HEK293 (cell line): ENCODE measurements at regions not wholly inside any gene's neighbourhood (a gene's known extent, or its start where the extent isn't known, plus 50 kb on each side); places are given as distances from the start of the nearest gene placed in this dataset.
"Not testable (repeated sequence)": the region's sequence is repeated elsewhere in the genome, so short reads cannot be mapped to it uniquely, and the experiment has no call there.

Experiments used
- CTCF ChIA-PET: fragments of 350-600 bp; formaldehyde crosslinking; extraction: SDS; loops from one replicate; lab custom pipeline; 2021; ENCODE audit warnings: antibody characterized with exemption; lab: Yijun Ruan, JAX
- POLR2A ChIA-PET: fragments of 300-600 bp; formaldehyde crosslinking; extraction: SDS; loops from one replicate; lab custom pipeline; 2020; ENCODE audit warnings: antibody characterized with exemption, inconsistent platforms; lab: Yijun Ruan, JAX
- H3K27ac ChIP-seq: fragments of 200-500 bp; sonication (Bioruptor generic); 2 replicates; pipeline ENCODE4 v1.5.1; 2014; ENCODE audit warnings: low read depth, low read length, control low read depth, inconsistent platforms; ENCODE audit errors: extremely low read depth
- H3K36me3 ChIP-seq, 2 experiments: fragments of 200-500 bp in 1 of 2; sonication (Bioruptor generic) in 1 of 2; 1 replicate in 1 of 2; 2 replicates in 1 of 2; pipeline ENCODE4 v1.5.1; 2014 to 2017; ENCODE audit warnings: inconsistent platforms in 2 of 2, low read length in 2 of 2; ENCODE audit not compliant: control insufficient read depth in 2 of 2, insufficient read depth in 1 of 2
- H3K4me1 ChIP-seq: fragments of 200-500 bp; sonication (Bioruptor generic); 2 replicates; pipeline ENCODE4 v1.5.1; 2014; ENCODE audit warnings: mild to moderate bottlenecking, low read length, inconsistent platforms; ENCODE audit not compliant: control insufficient read depth, insufficient read depth
- H3K4me3 ChIP-seq: 2 replicates; pipeline ENCODE4 v1.5.1; 2011; ENCODE audit warnings: low read depth, mild to moderate bottlenecking, control low read depth, low read length, moderate library complexity
- H3K9me3 ChIP-seq: fragments of 200-500 bp; sonication (Bioruptor generic); 2 replicates; pipeline ENCODE4 v1.5.1; 2014; ENCODE audit warnings: low read depth, low read length, inconsistent platforms; ENCODE audit not compliant: control insufficient read depth, insufficient read depth
- ATF2 ChIP-seq: fragments of 450-650 bp; formaldehyde crosslinking; IDR thresholded peaks from 2 replicates; pipeline ENCODE4 v1.5.1; 2016; ENCODE audit warnings: missing biosample characterization, missing genetic modification characterization, low read depth
- EGR2 ChIP-seq: fragments of 450-650 bp; formaldehyde crosslinking; IDR thresholded peaks from 2 replicates; pipeline ENCODE4 v1.5.1; 2016; ENCODE audit warnings: low read depth, missing biosample characterization, missing genetic modification characterization
- FEZF1 ChIP-seq: fragments of 450-650 bp; formaldehyde crosslinking; IDR thresholded peaks from 2 replicates; pipeline ENCODE4 v1.5.1; 2016; ENCODE audit warnings: missing biosample characterization, missing genetic modification characterization
- KLF9 ChIP-seq: fragments of 450-650 bp; formaldehyde crosslinking; IDR thresholded peaks from 2 replicates; pipeline ENCODE4 v1.5.1; 2016; ENCODE audit warnings: missing biosample characterization, missing genetic modification characterization, low read depth
- MZF1 ChIP-seq: fragments of 450-650 bp; formaldehyde crosslinking; IDR thresholded peaks from 2 replicates; pipeline ENCODE4 v1.5.1; 2017; ENCODE audit warnings: missing biosample characterization, missing genetic modification characterization, borderline replicate concordance
- SCRT1 ChIP-seq: fragments of 450-650 bp; formaldehyde crosslinking; IDR thresholded peaks from 2 replicates; pipeline ENCODE4 v1.5.1; 2016; ENCODE audit warnings: missing biosample characterization, missing genetic modification characterization, borderline replicate concordance
- SCRT2 ChIP-seq: fragments of 450-650 bp; formaldehyde crosslinking; IDR thresholded peaks from 2 replicates; pipeline ENCODE4 v1.5.1; 2016; ENCODE audit warnings: missing biosample characterization, missing genetic modification characterization
- TCF7L2 ChIP-seq: IDR thresholded peaks from 2 replicates; pipeline ENCODE4 v1.6.1; 2011; ENCODE audit warnings: low read depth, mild to moderate bottlenecking, inconsistent platforms, low read length, moderate library complexity, borderline replicate concordance
- ZBTB21 ChIP-seq: fragments of 450-650 bp; formaldehyde crosslinking; IDR thresholded peaks from 2 replicates; pipeline ENCODE4 v1.5.1; 2017; ENCODE audit warnings: missing biosample characterization, missing genetic modification characterization
- ZNF274 ChIP-seq, 2 experiments: fragments of 200-500 bp in 1 of 2; fragments of 450-650 bp in 1 of 2; sonication (Bioruptor generic) in 1 of 2; formaldehyde crosslinking in 1 of 2; IDR thresholded peaks; 2 replicates each; pipeline versions ENCODE4 v1.5.1 to v1.6.1; 2014 to 2016; ENCODE audit warnings: borderline replicate concordance in 1 of 2, inconsistent platforms in 1 of 2, low read length in 1 of 2, missing biosample characterization in 1 of 2, missing genetic modification characterization in 1 of 2
- ZNF354C ChIP-seq: fragments of 450-650 bp; formaldehyde crosslinking; IDR thresholded peaks from 2 replicates; pipeline ENCODE4 v1.5.1; 2016; ENCODE audit warnings: missing biosample characterization, missing genetic modification characterization, low read depth, borderline replicate concordance
- ZNF426 ChIP-seq: fragments of 450-650 bp; formaldehyde crosslinking; IDR thresholded peaks from 2 replicates; pipeline ENCODE4 v1.5.1; 2017; ENCODE audit warnings: missing biosample characterization, missing genetic modification characterization, mild to moderate bottlenecking, inconsistent platforms, moderate library complexity
- ZNF510 ChIP-seq: fragments of 450-650 bp; formaldehyde crosslinking; IDR thresholded peaks from 2 replicates; pipeline ENCODE4 v1.5.1; 2018; ENCODE audit warnings: mild to moderate bottlenecking, missing genetic modification characterization, missing biosample characterization; ENCODE audit not compliant: insufficient replicate concordance
- ZNF558 ChIP-seq: fragments of 450-650 bp; formaldehyde crosslinking; IDR thresholded peaks from 2 replicates; pipeline ENCODE4 v1.5.1; 2016; ENCODE audit warnings: missing biosample characterization, missing genetic modification characterization
- ZNF560 ChIP-seq: fragments of 450-650 bp; formaldehyde crosslinking; IDR thresholded peaks from 2 replicates; pipeline ENCODE4 v1.5.1; 2017; ENCODE audit warnings: missing biosample characterization, missing genetic modification characterization, borderline replicate concordance
- ZNF623 ChIP-seq: fragments of 450-650 bp; formaldehyde crosslinking; IDR thresholded peaks from 2 replicates; pipeline ENCODE4 v1.5.1; 2016; ENCODE audit warnings: missing biosample characterization, missing genetic modification characterization
- ZNF629 ChIP-seq: fragments of 450-650 bp; formaldehyde crosslinking; IDR thresholded peaks from 2 replicates; pipeline ENCODE4 v1.5.1; 2017; ENCODE audit warnings: missing biosample characterization, missing genetic modification characterization
- ZNF664 ChIP-seq: fragments of 450-650 bp; formaldehyde crosslinking; IDR thresholded peaks from 2 replicates; pipeline ENCODE4 v1.5.1; 2016; ENCODE audit warnings: missing biosample characterization, missing genetic modification characterization
- ZNF692 ChIP-seq: fragments of 450-650 bp; formaldehyde crosslinking; IDR thresholded peaks from 2 replicates; pipeline ENCODE4 v1.5.1; 2016; ENCODE audit warnings: missing biosample characterization, missing genetic modification characterization
- ZNF791 ChIP-seq: fragments of 450-650 bp; formaldehyde crosslinking; IDR thresholded peaks from 2 replicates; pipeline ENCODE4 v1.5.1; 2016; ENCODE audit warnings: missing biosample characterization, missing genetic modification characterization
- ZNF843 ChIP-seq: fragments of 450-650 bp; formaldehyde crosslinking; IDR thresholded peaks from 2 replicates; pipeline ENCODE4 v1.5.1; 2016; ENCODE audit warnings: missing biosample characterization, missing genetic modification characterization
- ZSCAN16 ChIP-seq: fragments of 450-650 bp; formaldehyde crosslinking; IDR thresholded peaks from 2 replicates; pipeline ENCODE4 v1.5.1; 2016; ENCODE audit warnings: missing biosample characterization, missing genetic modification characterization
- TF ChIP-seq, protein P1 (sequence below): fragments of 450-650 bp; formaldehyde crosslinking; IDR thresholded peaks from 2 replicates; pipeline ENCODE4 v1.5.1; 2016; ENCODE audit warnings: missing biosample characterization, missing genetic modification characterization
- TF ChIP-seq, protein P2 (sequence below): fragments of 450-650 bp; formaldehyde crosslinking; IDR thresholded peaks from 2 replicates; pipeline ENCODE4 v1.5.1; 2016; ENCODE audit warnings: missing biosample characterization, missing genetic modification characterization
- TF ChIP-seq, protein P3 (sequence below): fragments of 450-650 bp; formaldehyde crosslinking; IDR thresholded peaks from 2 replicates; pipeline ENCODE4 v1.5.1; 2017; ENCODE audit warnings: missing biosample characterization, missing genetic modification characterization

- TF ChIP-seq ATF2 (tag by site-specific recombination) = peak; percentile 91
- TF ChIP-seq ZNF274 (IDR thresholded peaks at IDR 0.05; ENCODE audit: low read length) = no peak
- TF ChIP-seq ZNF274 (tag by site-specific recombination; IDR thresholded peaks at IDR 0.05; ENCODE audit: borderline replicate concordance) = no peak
- 0 out of 2 replicates have a peak, but pooled peaks have one; percentile 36 for TF ChIP-seq ZNF558 (tag by site-specific recombination)
- TF ChIP-seq ZNF560 (tag by site-specific recombination) = no peak
- TF ChIP-seq ZNF692 (tag by site-specific recombination) = peak; percentile 79
- TF ChIP-seq ZNF843 = peak; percentile 37; the same call in 1 of the 2 replicates
- TF ChIP-seq ZNF791 (tag by site-specific recombination) = no peak
- TF ChIP-seq FEZF1 (tag by site-specific recombination) = peak; percentile 45
- TF ChIP-seq ZNF629 (tag by site-specific recombination) = peak; percentile 69
- peak; percentile 73 for TF ChIP-seq ZBTB21 (tag by site-specific recombination)
- TF ChIP-seq, all 188 proteins: peak for 12
Measured at GRCh38 chr1:80293818-80294217, 1287.3 kb upstream of the ADGRL4 start (continued).

DNA sequence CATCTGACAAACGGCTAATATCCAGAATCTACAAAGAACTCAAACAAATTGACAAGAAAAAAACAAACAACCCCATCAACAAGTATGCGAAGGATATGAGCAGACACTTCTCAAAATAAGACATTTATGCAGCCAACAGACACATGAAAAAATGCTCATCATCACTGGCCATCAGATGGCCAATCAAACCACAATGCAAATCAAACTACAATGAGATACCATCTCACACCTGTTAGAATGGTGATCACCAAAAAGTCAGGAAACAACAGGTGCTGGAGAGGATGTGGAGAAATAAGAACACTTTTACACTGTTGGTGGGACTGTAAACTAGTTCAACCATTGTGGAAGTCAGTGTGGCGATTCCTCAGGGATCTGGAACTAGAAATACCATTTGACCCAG lies 1282.2 kb upstream of the ADGRL4 start:
- TF ChIP-seq SCRT2 (tag by site-specific recombination) = peak; percentile 71
- TF ChIP-seq SCRT1 (tag by site-specific recombination) = peak; percentile 82
- POLR2A ChIA-PET, H3K4me1 ChIP-seq, CTCF ChIA-PET, H3K27ac ChIP-seq, H3K9me3 ChIP-seq, H3K36me3 ChIP-seq, H3K4me3 ChIP-seq: not testable (repeated sequence)

DNA sequence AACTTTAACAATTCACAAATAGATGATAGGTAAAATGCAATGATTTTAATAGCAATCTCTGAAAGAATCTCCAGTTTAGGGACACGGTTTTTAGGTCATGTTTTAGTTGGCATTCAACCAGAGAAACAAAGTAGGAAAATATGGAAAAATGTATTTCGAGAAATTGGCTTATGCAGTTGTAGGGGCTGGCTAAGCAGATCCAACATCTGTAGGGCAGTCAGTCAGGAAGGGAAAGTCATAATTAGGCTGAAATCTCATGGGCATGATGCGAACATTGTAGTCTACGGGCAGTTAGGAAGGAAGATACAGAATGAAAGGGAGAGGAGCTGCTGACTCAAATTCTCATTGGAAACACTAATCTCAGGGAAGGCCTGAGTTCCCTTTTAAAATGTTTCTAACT lies 1276.0 kb upstream of the ADGRL4 start:
- H3K36me3 ChIP-seq = no peaks in the 10 kb centered on the region
- ChIA-PET POLR2A (no interaction called here), CTCF (interaction anchor here (0.6 kb wide), 1 partner anchor 37 kb away, joined by 4 read pairs; no protein-coding TSS in a partner anchor)
- no peak overlapping the region for H3K4me3 ChIP-seq
- no peaks in the 10 kb centered on the region for H3K9me3 ChIP-seq
- no peak overlapping the region for H3K27ac ChIP-seq
- no peaks in the 10 kb centered on the region for H3K4me1 ChIP-seq
- TF ChIP-seq ZNF426 (tag by site-specific recombination) = no peak
- no peak for TF ChIP-seq ZSCAN16
- TF ChIP-seq, protein P1, sequence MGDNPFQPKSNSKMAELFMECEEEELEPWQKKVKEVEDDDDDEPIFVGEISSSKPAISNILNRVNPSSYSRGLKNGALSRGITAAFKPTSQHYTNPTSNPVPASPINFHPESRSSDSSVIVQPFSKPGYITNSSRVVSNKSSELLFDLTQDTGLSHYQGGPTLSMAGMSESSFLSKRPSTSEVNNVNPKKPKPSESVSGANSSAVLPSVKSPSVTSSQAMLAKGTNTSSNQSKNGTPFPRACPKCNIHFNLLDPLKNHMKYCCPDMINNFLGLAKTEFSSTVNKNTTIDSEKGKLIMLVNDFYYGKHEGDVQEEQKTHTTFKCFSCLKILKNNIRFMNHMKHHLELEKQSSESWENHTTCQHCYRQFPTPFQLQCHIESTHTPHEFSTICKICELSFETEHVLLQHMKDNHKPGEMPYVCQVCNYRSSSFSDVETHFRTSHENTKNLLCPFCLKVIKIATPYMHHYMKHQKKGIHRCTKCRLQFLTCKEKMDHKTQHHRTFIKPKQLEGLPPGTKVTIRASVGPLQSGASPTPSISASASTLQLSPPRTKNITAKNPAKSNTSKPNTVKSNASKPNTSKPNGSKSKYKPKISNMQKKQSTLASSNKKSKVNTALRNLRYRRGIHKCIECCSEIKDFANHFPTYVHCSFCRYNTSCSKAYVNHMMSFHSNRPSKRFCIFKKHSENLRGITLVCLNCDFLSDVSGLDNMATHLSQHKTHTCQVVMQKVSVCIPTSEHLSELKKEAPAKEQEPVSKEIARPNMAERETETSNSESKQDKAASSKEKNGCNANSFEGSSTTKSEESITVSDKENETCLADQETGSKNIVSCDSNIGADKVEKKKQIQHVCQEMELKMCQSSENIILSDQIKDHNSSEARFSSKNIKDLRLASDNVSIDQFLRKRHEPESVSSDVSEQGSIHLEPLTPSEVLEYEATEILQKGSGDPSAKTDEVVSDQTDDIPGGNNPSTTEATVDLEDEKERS (tag by site-specific recombination) = no peak
- no peak for TF ChIP-seq ZNF623
- TF ChIP-seq, protein P2, sequence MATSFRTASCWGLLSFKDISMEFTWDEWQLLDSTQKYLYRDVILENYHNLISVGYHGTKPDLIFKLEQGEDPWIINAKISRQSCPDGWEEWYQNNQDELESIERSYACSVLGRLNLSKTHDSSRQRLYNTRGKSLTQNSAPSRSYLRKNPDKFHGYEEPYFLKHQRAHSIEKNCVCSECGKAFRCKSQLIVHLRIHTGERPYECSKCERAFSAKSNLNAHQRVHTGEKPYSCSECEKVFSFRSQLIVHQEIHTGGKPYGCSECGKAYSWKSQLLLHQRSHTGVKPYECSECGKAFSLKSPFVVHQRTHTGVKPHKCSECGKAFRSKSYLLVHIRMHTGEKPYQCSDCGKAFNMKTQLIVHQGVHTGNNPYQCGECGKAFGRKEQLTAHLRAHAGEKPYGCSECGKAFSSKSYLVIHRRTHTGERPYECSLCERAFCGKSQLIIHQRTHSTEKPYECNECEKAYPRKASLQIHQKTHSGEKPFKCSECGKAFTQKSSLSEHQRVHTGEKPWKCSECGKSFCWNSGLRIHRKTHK (tag by site-specific recombination) = no peak
- no peak for TF ChIP-seq EGR2 (tag by site-specific recombination)
- TF ChIP-seq, protein P3, sequence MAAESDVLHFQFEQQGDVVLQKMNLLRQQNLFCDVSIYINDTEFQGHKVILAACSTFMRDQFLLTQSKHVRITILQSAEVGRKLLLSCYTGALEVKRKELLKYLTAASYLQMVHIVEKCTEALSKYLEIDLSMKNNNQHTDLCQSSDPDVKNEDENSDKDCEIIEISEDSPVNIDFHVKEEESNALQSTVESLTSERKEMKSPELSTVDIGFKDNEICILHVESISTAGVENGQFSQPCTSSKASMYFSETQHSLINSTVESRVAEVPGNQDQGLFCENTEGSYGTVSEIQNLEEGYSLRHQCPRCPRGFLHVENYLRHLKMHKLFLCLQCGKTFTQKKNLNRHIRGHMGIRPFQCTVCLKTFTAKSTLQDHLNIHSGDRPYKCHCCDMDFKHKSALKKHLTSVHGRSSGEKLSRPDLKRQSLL (tag by site-specific recombination) = no peak
- TF ChIP-seq MZF1 (tag by site-specific recombination) = no peak
- no peak for TF ChIP-seq KLF9 (tag by site-specific recombination)
- TF ChIP-seq ZNF664 = no peak
- no peak for TF ChIP-seq TCF7L2
- no peak for TF ChIP-seq ZNF354C (tag by site-specific recombination)
- no peak for TF ChIP-seq ZNF510 (tag by site-specific recombination)
